GM21737 (cell line): ENCODE measurements at regions not wholly inside any gene's neighbourhood (a gene's known extent, or its start where the extent isn't known, plus 50 kb on each side); places are given as distances from the start of the nearest gene placed in this dataset.

Experiments used
- ATAC-seq: cut with Tn5 transposase; IDR thresholded peaks from one replicate; pipeline ENCODE4 v1.9.1; 2021; ENCODE audit warnings: mild to moderate bottlenecking, moderate library complexity; ENCODE audit not compliant: unreplicated experiment

DNA sequence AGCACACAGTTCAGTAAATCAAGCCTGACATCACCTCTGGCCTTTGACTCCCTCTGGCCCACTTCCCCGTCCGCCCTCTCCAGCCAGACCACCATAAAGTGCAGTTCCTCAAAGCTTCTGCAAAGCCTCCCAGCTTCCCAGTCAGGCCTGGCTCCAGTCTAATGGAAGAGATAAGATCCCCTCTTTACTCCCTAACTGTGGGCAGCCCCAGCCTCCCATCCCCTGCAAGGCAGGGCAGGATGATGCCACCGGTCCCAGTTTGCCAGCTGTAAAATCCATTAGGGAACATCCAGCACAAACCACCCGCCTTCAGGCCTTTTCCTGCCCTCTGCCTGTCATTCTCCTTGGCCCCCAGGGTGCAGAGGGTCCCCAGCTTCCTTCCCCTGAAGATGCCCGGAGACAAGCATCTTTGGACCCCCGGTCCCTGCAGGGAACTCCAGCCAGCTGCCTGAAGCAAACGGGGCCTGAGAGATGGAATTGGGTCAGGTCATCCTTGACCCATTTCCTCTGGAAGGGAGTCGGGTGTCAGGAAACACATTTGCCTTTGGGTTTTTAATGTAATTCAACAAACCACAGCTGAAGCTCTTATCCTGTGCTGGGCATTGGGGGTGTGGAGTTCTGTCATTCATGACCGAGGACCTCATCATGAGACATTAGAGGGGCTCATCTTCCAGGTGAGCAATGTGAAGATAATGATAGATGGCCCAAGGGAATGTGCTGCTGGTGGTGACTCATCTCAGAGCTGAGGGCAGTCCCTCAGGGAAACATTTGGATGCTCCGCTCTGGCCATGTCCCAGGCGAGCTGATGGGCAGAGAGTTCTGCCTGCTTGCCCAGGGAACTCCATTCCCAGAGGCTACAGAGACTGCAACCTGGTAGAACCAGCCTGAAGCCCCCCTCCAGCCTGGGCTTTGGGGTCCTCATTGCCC is 93.8 kb upstream of the CLMN start:
- no peak for ATAC-seq

DNA sequence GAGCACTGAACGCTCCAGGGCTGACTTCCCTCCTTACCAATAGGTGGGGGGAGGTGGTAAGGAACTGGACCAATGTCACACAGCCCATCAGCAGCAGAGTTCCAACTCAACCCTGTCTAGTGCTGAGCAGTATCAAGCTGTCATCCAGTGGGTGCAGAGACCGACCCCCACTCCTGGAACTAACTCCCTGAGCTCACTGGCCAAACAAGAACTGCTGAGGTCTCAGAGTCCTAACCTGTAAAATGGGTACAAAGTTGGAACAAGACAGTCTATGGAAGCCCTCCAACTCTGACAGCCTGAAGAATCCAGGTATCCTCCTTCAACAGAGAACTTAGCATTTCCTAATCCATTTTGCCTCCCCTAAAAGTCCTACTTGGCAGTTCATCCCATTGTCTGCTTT is 91.1 kb upstream of the CLMN start:
- ATAC-seq = no peak

DNA sequence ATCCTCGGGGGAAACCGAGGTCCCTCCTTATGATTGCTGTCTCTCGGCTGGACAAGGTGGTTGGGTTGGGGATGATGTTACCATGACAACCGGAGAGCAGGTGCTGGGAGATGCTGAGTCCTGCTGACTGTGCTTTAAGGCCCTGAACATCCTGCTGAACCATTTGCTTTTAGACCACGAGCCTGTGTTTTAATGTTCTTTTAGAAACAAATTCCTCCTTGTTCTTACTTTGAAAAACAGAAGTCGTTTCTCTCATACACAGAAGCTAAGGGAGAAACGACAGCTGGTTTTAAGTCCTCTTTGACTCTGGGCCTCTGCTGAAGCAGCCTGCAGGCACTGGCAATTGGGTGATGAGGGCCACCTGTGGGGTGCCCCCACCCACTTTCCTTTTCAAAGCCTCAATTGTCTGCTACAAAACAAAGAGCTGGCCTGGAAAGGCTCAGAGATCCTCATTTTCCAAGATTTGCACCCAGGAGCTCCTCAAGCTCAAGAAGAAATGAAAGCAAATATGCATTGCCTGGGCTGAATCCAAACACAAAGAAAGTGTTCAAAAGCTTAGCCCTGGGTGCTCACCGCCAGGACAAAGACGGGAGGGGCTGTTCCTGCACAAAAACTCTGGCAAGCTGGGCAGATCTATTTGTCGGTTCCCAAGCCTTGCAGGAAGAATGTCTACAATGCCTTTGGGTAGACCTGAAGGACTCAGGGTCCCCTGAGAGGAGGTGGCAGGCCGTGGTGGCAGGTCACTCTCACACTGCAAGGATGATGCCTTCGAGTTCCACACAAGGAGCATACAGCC is 90.0 kb upstream of the CLMN start:
- ATAC-seq = no peak

DNA sequence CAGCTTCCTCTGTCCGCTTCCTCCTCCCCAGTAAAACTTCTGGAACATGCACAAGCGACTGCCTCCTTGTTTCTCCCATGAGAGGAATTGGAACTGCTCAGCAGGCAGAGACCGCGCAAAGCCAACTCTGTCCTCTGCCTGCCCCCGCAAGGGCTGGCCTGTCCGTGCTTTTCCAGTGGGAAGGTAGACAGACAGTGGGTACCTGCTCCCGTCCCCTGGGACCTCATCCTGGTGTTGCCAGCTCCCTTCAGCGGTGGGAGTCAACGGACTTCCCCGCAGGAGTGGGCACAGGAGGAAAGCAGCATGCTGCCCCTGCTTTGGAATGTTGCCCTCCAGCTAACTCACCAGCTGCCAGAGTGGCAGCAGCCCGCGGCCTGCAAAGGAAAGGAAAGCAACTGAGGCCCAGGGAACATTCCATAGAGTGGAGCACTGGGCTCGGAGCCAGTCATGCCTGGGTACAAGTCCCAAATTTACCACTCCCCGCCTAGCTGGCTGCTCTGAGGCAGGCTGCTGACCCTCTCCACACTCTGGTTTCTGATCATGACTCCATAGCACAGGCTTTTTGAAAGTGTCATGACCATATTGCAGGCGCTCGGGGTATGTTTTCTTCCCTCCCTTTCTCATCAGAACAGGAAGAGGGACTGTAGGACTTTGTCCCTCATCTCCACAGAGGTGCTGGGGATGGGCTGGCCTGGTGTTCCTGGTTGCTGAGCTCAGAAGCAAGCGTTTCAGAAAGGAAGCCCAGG is 89.2 kb upstream of the CLMN start:
- ATAC-seq = no peak

DNA sequence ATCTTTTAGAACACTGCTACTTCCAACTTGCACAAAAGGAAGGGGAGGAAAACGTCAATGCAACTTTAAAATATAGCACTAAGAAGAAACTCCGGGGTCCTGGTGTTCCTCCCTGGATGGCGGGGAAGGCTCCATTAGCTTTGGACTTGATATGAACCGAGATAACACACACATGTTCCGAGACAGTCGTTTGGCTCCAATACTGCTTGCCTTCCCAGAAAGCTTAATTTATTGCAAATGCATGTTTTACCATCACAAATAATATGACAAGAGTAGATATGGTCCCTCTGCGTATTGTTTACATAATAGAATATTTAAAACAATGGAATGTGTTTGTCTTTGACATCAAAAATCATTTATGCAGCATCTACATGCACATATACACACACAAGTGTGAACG is 87.6 kb upstream of the CLMN start:
- ATAC-seq = no peak

DNA sequence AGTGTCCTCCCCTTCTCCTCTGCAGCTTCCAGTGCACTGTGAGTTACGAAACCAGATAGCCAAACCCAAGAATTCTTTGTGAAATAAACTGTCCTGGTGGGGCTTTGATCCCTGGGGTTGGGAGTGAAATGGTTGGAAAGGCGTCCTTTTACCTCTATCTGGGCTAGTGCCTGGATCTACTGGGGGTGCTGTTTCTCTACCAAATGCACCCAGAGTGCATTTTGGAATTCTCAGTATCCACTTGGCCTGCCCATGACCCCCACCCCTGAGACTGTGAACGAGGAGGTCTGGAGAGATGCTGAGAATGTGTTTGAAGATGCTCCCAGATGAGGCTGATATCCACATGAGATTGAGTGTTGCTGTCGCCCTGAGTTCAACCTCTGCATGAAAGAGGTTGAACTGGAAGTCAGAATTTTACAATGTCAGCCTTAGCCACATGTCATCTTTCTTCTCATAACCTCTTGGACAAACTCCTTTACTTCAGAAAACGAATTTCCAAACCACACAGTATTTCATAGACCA is 87.1 kb upstream of the CLMN start:
- ATAC-seq = no peak

DNA sequence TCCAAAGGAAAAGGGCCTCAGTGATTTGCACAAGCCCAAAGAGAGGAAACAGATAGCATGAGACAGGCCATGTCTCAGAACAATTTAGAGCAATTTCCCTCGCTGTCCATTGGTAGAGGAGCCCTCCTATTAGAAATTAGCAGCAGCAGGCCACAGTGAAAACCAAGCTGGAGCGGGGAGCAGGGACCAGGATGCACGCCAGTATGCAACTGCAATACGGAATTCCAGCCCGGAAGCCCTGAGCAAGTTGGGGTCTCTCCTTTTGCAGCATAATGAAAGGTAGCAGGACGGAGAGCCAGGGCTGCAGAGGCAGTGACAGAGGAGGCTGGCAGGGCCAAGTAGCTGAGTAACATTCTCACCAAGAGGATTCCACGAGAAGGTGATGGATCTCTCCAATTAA is 84.9 kb upstream of the CLMN start:
- no peak for ATAC-seq

DNA sequence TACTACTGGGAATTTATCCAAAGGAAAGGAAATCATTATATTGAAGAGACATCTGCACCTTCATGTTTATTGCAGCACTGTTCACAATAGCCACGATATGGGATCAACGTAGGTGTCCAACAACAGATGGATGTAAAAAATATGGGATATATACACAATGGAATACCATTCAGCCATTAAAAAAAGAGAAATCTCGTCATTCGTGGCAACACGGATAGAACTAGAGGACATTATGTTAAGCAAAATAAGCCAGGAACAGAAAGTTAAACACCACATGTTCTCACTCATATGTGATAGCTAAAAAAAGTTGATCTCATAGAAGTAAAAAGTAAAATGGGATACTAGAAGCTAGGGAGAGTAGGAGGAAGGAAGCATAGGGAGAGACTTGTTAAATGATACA is 82.9 kb upstream of the CLMN start:
- ATAC-seq = no peak

DNA sequence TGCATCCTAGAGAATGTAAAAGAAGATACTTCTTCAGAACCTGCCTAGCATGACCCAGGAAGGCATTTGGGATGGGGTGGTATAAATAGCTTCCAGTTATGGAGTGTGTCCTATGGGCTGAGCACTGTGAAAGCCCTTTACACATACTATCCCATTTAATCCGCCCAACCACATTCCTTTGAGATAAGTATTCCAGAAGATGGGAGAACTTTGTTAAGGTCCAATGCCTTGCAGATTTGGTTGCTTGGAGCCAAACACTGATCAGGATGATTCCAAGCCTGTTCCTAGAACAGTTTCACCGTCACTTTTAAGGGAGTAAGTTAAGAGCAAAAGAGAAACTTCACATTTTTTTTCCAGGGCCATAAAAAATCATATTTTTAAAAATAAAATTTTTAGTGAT is 82.5 kb upstream of the CLMN start:
- ATAC-seq = no peak

DNA sequence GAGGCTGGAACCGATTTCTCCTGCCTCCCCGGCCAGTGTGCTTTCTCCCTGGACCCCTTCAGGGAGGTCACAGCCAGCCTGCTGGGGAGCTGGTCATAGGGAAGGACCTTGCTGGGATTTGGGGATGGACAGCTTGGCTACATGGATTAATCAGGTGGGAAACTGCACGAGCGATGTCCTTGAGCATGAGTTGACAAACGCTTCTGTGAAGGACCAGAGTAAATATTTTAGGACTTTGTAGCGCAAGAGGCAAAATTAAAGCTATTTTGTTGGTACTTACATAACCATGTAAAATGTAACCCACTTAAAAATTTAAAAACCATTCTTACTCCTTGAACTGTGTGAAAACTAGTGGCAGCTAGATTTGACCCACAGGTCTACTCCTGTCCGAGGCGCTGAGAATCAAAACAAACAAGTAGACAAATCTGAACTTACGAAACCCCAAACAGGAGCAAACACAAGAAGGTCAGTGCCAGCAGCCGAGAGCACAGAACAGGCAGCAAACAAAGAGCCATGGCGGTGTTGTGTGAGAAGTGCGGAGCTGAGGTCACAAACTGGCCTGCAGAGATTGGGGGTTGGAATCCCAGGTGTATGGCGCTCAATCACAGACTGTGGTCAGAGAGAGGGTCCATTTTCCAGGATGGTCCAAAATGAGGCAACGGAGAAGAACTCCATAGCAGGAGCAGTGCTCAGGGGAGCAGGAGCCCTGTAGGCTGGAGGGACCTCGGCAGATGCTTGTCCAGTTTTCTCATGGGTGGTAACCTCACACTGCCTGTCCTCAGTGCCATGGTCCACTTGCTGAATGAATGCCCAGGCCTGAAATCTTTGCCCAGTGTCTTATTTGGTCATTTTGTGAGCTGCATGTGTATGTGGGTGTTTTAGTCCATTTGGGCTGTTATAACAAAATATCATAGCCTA is 79.2 kb upstream of the CLMN start:
- no peak for ATAC-seq

DNA sequence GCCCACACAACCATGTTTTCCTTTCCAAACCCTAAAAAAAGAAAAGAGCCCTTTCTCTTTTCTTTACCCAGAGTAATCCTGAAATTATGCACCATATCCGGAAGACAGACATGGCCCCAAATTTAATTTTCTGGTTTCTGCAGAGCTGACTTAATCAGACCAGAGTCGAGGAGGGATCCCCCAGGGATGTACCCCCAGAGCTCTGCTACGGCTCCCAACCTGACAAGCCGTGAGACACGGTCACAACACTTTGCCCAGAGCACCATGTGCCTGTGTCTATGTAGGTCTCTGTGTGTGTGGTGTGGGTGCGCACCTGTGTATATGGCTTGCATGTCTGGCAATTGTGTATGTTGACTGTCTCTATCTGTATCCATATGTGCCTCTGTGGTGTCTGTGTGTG is 77.6 kb upstream of the CLMN start:
- no peak for ATAC-seq

DNA sequence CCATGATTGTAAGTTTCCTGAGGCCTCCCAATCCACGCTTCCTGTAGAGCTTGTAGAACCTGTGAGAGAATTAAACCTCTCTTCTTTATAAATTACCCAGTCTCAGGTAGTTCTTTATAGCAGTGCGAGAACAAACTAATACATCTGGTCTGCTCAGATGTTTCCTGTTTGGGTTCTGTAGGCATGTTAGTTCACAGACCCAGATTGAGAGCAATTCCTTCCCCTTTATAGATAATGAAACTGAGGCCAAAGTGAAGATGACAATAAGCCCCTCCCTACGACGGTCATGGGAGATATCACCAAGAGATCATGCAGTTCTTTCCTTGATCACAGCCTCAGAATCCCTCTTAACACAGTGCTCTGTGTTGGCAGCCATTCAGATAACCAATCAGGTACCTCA is 76.5 kb upstream of the CLMN start:
- ATAC-seq = no peak

DNA sequence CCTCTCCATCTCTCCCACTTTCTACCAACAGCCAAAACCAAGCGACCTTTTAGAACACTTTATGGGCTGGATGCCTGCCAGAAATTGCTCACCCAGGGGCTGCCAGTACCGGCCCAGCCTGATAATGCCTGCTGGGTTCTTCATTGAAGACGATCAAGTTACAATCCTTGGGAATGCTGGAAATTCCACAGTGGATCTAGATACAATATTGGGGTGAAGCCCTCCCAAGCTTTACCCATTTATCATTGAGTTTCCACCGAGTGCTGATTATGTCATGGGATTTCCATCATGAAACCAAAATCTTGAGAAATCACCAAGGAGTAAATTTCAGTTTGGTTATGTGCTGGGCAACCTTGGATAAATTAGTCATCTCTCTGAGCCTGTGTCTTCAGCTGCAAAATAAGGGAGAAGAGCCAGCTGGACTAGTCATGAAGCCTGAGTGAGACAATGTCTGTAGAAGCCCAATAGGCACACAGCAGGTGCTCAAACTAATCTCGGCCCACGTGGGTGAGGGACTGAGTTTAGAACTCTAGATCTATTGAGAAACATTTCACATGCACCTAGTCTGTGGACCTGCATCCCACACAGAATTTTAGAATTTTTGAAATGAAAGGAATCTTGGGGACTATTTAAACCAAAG is 75.5 kb upstream of the CLMN start:
- ATAC-seq = no peak

DNA sequence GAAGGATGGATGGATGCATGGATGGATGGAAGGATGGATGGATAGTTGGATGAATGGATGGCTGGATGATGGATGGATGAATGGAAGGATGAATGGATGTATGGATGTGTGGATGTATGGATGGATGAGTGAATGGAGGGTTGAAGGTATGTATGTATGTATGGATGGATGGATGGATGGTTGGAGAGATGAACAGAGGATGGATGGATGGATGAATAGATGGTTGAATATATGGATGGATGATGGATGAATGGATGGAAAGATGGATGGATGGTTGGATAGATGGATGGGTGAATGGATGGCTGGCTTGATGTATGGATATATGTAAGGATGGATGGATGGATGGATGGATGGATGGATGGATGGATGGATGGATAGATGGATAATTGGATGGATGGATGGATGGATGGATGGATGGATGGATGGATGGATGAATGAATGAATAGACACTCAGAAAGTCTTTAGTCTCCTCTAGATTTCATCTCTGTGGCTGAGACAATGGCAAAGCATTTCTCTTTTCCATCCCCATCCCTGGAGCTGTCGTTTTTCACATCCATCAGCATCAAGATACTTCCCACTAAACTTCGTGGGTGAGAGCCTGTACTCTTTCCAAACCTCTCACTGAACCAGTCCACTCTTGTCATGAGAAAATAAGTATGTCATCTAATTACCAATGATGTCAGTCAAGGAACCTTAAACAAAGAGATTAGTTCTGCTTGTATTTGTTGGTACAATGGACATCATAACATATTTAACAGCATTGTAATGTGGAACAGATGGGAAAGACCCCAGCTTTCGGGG is 74.8 kb upstream of the CLMN start:
- ATAC-seq = no peak

DNA sequence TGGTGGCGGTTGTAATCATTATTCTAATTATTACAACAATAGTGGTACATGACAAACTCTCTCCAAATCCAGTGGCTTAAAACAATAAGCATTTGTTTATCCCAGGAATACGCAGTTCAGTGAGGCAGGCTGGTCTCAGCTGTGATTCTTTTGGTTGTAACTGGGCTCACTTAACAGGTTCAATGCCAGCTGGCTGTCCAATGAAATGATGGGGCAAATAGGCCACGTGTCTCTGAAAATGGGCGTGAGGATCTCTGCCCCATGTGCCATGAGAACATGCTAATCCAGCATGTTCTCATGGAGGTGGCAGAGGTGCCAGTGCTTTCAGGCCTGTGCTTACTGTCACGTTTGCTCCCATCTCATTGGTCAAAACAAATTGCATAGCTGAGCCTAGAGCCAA is 73.1 kb upstream of the CLMN start:
- no peak for ATAC-seq

DNA sequence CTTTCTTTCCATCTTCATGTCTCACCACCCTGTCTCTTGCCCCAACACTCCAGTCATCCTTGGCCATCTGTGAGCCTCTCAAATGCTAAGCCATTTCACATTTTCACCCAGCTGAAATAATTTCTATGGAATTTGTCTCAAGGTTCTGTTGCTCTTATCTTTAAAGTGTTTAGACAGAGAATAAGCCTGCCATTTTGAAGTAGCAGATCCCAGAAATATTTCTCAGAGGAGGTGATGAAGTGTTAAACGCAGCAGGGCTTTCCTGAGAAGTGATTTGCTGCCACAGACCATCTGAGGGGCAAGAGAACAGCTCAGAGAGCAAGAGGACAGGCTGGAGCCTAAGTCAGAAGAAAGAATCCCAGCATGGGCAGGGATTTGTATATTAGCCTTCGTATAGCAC is 71.6 kb upstream of the CLMN start:
- ATAC-seq = no peak

DNA sequence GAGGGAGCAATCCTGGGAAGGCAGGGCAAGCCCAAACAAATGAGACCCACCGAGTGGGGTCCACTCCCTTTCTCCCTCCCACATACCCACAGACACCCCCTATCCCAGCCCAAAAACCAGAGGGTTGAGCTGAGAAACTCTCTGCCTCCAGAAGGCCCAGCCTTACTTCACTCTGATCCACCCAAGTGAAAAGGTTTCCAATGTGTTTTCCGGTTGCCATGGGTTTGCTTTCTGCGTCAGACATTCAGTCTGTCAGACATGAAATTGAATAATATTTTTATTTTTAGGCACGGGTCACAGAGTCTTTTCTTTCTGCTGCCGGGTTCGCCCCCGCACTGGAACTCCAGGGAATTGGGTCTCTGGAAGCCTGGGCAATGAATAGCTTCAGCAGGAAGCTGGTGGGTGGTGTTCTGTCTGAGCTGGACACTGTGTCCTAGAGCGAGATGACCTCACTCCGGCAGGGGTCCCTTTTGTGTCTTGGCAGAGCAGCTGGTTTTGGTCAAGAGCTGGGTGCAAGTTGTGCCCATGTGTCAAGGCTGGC is 69.8 kb upstream of the CLMN start:
- no peak for ATAC-seq

DNA sequence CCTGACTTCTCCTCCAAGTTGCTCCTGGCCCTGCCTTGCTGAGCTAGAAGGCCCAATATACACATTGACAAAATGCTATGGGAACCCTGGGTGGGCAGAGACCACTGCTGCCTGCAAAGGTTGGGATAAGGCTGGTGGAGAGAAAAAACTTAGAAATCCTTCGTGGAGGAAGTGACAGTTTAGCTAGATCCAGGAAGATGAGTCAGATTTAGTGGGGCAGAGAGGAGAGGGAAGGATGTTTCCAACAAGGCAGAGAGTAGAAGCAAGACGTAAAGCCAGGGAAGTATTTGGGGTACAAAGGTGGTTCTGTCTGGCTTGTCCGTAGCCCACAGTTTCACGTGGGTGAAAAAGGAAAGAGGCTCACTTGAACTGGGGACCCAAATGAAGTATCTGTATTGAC is 69.0 kb upstream of the CLMN start:
- ATAC-seq = no peak
